K562 (cell line): ENCODE measurements at regions not wholly inside any gene's neighbourhood (a gene's known extent, or its start where the extent isn't known, plus 50 kb on each side); places are given as distances from the start of the nearest gene placed in this dataset.

ENCODE experiments used
- ATAC-seq: fragments of 200-7000 bp; cut with Tn5 transposase; 3 replicates; pipeline ENCODE4 v1.9.1; 2020; ENCODE audit warnings: moderate library complexity
- BruUV-seq: library from RNA; stranded (reverse); fragments of 400-500 nt; replicated peaks from 2 replicates; lab custom pipeline; 2021; lab: Mats Ljungman, UMichigan
- CTCF ChIA-PET: fragments of 300-600 bp; formaldehyde crosslinking; extraction: SDS; loops from one replicate; lab custom pipeline; 2021; ENCODE audit warnings: low intra/inter-chr PET ratio; lab: Yijun Ruan, JAX
- POLR2A ChIA-PET: fragments of 300-600, 350-650 bp; sonication (Branson Sonifier 250); formaldehyde crosslinking; extraction: SDS; loops from one replicate; lab custom pipeline; 2021; ENCODE audit warnings: antibody characterized with exemption, inconsistent platforms; lab: Yijun Ruan, JAX
- DNase-seq, 4 experiments: peaks; one replicate each; pipeline versions ENCODE4 v3.0.0 to v3.0.0-alpha.2; 2011 to 2018; ENCODE audit warnings: low spot score in 3 of 4, mixed read lengths in 3 of 4; ENCODE audit errors: extremely low read depth in 1 of 4
- FAIRE-seq: peaks from 2 replicates; lab custom pipeline; 2011; peaks lifted over from hg19 to GRCh38; lab: Jason Lieb, UNC
- H2AFZ ChIP-seq: 2 replicates; pipeline ENCODE4 v1.6.0; 2011; ENCODE audit warnings: low read depth, low read length, control low read depth, inconsistent platforms
- H3K27ac ChIP-seq: fragments of 200-600 bp; 3 replicates; pipeline ENCODE4 v1.8.0; 2011; ENCODE audit warnings: low read depth, mild to moderate bottlenecking, control low read depth, inconsistent platforms, low read length, moderate library complexity, mixed read lengths; ENCODE audit errors: extremely low read depth
- H3K27me3 ChIP-seq, 2 experiments: fragments of 300-600 bp in 1 of 2; 2 replicates in 1 of 2; 3 replicates in 1 of 2; pipeline versions ENCODE4 v1.6.0 to v1.8.0; 2011; ENCODE audit warnings: inconsistent platforms in 2 of 2, low read length in 2 of 2, mild to moderate bottlenecking in 1 of 2, mixed read lengths in 1 of 2, moderate library complexity in 1 of 2; ENCODE audit not compliant: control insufficient read depth in 2 of 2, insufficient read depth in 2 of 2
- H3K36me3 ChIP-seq: fragments of 300-600 bp; 3 replicates; pipeline ENCODE4 v1.8.0; 2011; ENCODE audit warnings: mild to moderate bottlenecking, low read length, inconsistent platforms; ENCODE audit not compliant: control insufficient read depth, insufficient read depth
- H3K4me1 ChIP-seq, 2 experiments: fragments of 200-600 bp in 1 of 2; replicated peaks in 1 of 2; 2 replicates in 1 of 2; 3 replicates in 1 of 2; pipeline versions ENCODE4 v1.5.1 to v1.8.0; 2011; ENCODE audit warnings: inconsistent platforms in 2 of 2, low read length in 2 of 2, mild to moderate bottlenecking in 1 of 2, mixed read lengths in 1 of 2, moderate library complexity in 1 of 2; ENCODE audit not compliant: control insufficient read depth in 2 of 2, insufficient read depth in 2 of 2
- H3K4me2 ChIP-seq: 2 replicates; pipeline ENCODE4 v1.6.1; 2011; ENCODE audit warnings: low read length, control low read depth, inconsistent platforms, mixed read lengths; ENCODE audit not compliant: insufficient read depth
- H3K4me3 ChIP-seq: fragments of 200-600 bp; sonication (generic), shearing (Covaris generic); 2 replicates; pipeline ENCODE4 v1.5.1; 2016; ENCODE audit warnings: control low read depth, inconsistent platforms
- H3K79me2 ChIP-seq: fragments of 200-600 bp; 3 replicates; pipeline ENCODE4 v1.8.0; 2011; ENCODE audit warnings: low read length, inconsistent platforms; ENCODE audit not compliant: control insufficient read depth, insufficient read depth
- H3K9ac ChIP-seq, 2 experiments: 2 replicates each; pipeline versions ENCODE4 v1.6.0 to v1.6.1; 2011; ENCODE audit warnings: low read depth in 2 of 2, low read length in 2 of 2, control low read depth in 1 of 2, inconsistent platforms in 1 of 2, mild to moderate bottlenecking in 1 of 2, mixed read lengths in 1 of 2; ENCODE audit not compliant: insufficient read depth in 1 of 2
- H3K9me1 ChIP-seq: one replicate; pipeline ENCODE4 v1.6.0; 2011; ENCODE audit warnings: inconsistent platforms, mild to moderate bottlenecking, low read length, moderate library complexity; ENCODE audit not compliant: control insufficient read depth, insufficient read depth
- H3K9me3 ChIP-seq: replicated peaks from 2 replicates; pipeline ENCODE4 v1.5.1; 2011; ENCODE audit warnings: low read depth, low read length, inconsistent platforms; ENCODE audit not compliant: control insufficient read depth, insufficient read depth
- H4K20me1 ChIP-seq: replicated peaks from 2 replicates; pipeline ENCODE4 v1.6.1; 2011; ENCODE audit warnings: low read length, inconsistent platforms, mixed read lengths; ENCODE audit not compliant: control insufficient read depth, insufficient read depth
- ATF4 ChIP-seq: fragments of 450-650 bp; formaldehyde crosslinking; IDR thresholded peaks from 2 replicates; pipeline ENCODE4 v1.4.0; 2022; ENCODE audit warnings: mild to moderate bottlenecking, moderate library complexity
- CCNT2 ChIP-seq: IDR thresholded peaks from 2 replicates; pipeline ENCODE4 v1.6.1; 2011; ENCODE audit warnings: borderline replicate concordance, low read depth, mild to moderate bottlenecking, moderate library complexity, mixed read lengths, low read length; ENCODE audit not compliant: insufficient read length; ENCODE audit errors: extremely low read depth
- CREB3 ChIP-seq: fragments of 450-650 bp; conservative IDR thresholded peaks from 2 replicates; pipeline ENCODE4 v1.6.1; 2016; ENCODE audit warnings: missing genetic modification characterization, low read depth, mild to moderate bottlenecking, missing compliant biosample characterization, moderate library complexity
- FOXJ2 ChIP-seq: fragments of 200-800 bp; sonication (Bioruptor generic); IDR thresholded peaks from 2 replicates; pipeline ENCODE4 v1.6.1; 2016; ENCODE audit warnings: missing genetic modification characterization, missing compliant biosample characterization
- GATAD2A ChIP-seq: fragments of 450-650 bp; IDR thresholded peaks from 2 replicates; pipeline ENCODE4 v1.6.1; 2017
- HLTF ChIP-seq: fragments of 450-650 bp; IDR thresholded peaks from 2 replicates; pipeline ENCODE4 v1.6.1; 2016
- KDM4B ChIP-seq, 2 experiments: fragments of 450-650 bp in 1 of 2; sonication (generic) in 1 of 2; IDR thresholded peaks; 2 replicates each; pipeline ENCODE4 v1.6.1; 2016 to 2017; ENCODE audit warnings: borderline replicate concordance in 2 of 2, antibody characterized with exemption in 1 of 2, low read depth in 1 of 2, mild to moderate bottlenecking in 1 of 2
- NR4A1 ChIP-seq, 2 experiments: fragments of 250-450 bp in 1 of 2; fragments of 450-650 bp in 1 of 2; sonication (Bioruptor Pico) in 1 of 2; IDR thresholded peaks; 2 replicates each; pipeline versions ENCODE4 v1.4.0 to v1.6.1; 2016 to 2020; ENCODE audit warnings: mild to moderate bottlenecking in 2 of 2, missing compliant biosample characterization in 1 of 2, missing genetic modification characterization in 1 of 2, moderate library complexity in 1 of 2
- PURB ChIP-seq: sonication (generic); formaldehyde crosslinking; IDR thresholded peaks from 2 replicates; pipeline ENCODE4 v1.9.0; 2021; ENCODE audit warnings: low read depth, mild to moderate bottlenecking, missing genetic modification reagents
- RFX5 ChIP-seq: IDR thresholded peaks from 2 replicates; pipeline ENCODE4 v1.6.1; 2011; ENCODE audit warnings: low read depth, mild to moderate bottlenecking, improper control_type of control experiment, low read length
- SNIP1 ChIP-seq: fragments of 450-650 bp; IDR thresholded peaks from 2 replicates; pipeline ENCODE4 v1.7.1; 2017; ENCODE audit warnings: low read depth, mild to moderate bottlenecking
- SNRNP70 ChIP-seq: fragments of 200-400 bp; formaldehyde crosslinking; optimal IDR thresholded peaks from 2 replicates; pipeline ENCODE3; 2017; ENCODE audit warnings: low read depth, low read length
- SREBF1 ChIP-seq: fragments of 150-350 bp; IDR thresholded peaks from 2 replicates; pipeline ENCODE4 v1.6.1; 2014; ENCODE audit warnings: antibody characterized with exemption, low read depth, low read length, borderline replicate concordance
- TCF3 ChIP-seq: sonication (generic); formaldehyde crosslinking; IDR thresholded peaks from 2 replicates; pipeline ENCODE4 v1.4.0; 2020; ENCODE audit warnings: mild to moderate bottlenecking, missing genetic modification reagents
- ZBTB2 ChIP-seq: fragments of 450-650 bp; IDR thresholded peaks from 2 replicates; pipeline ENCODE4 v1.6.1; 2016; ENCODE audit warnings: antibody characterized with exemption
- ZNF121 ChIP-seq: sonication (generic); formaldehyde crosslinking; conservative IDR thresholded peaks from 2 replicates; pipeline ENCODE4 v1.8.0; 2022; ENCODE audit warnings: missing genetic modification reagents
- ZNF232 ChIP-seq: sonication (generic); formaldehyde crosslinking; IDR thresholded peaks from 2 replicates; pipeline ENCODE4 v1.8.0; 2022; ENCODE audit warnings: mild to moderate bottlenecking, missing genetic modification reagents
- ZNF75A ChIP-seq: fragments of 450-650 bp; formaldehyde crosslinking; IDR thresholded peaks from 2 replicates; pipeline ENCODE4 v1.4.0; 2020; ENCODE audit warnings: mild to moderate bottlenecking
- ZNF79 ChIP-seq: fragments of 250-450 bp; sonication (Bioruptor Pico); IDR thresholded peaks from 2 replicates; pipeline ENCODE4 v1.4.0; 2020; ENCODE audit warnings: low read depth, mild to moderate bottlenecking, moderate library complexity
- WGBS: fragments of 100-300 bp; shearing (Covaris generic); methylation state at CpG from one replicate; pipeline ENCODE4 v1.1.6; 2016; ENCODE audit warnings: low coverage, mixed read lengths; ENCODE audit not compliant: insufficient coverage; ENCODE audit errors: missing lambda C conversion rate; 5-methylcytosine and 5-hydroxymethylcytosine counted together
- in situ Hi-C: fragments of 300-500 bp; cut with MboI; formaldehyde crosslinking; loops from 4 replicates; pipeline ENCODE4 v1.15.0; 2018; ENCODE audit warnings: inconsistent platforms, mixed read lengths
- intact Hi-C: fragments of 100-400 bp; cut with micrococcal nuclease; formaldehyde crosslinking; loops from 2 replicates; pipeline ENCODE4 v1.14.2; 2022

GRCh38 chr5:93151896-93152295, 429.1 kb downstream of the NR2F1-AS1 start:
- Histone ChIP-seq H4K20me1 (no peaks in the 10 kb centered on the region), H3K36me3 (no peaks in the 10 kb centered on the region), H3K27me3 (no peaks in the 10 kb centered on the region), H3K79me2 (no peaks in the 10 kb centered on the region), H3K9me1 (no peaks in the 10 kb centered on the region), H3K4me2 (no peak overlapping the region), H3K4me3 (no peak overlapping the region), H3K9me3 (no peaks in the 10 kb centered on the region), H3K9ac (no peak overlapping the region), H3K27ac (no peak overlapping the region), H3K4me1 (no peaks in the 10 kb centered on the region), H2AFZ (no peak overlapping the region)
- TF ChIP-seq ZNF79 (CRISPR knock-in tag), result no peak
- no peak for TF ChIP-seq ZNF232
- no peak for TF ChIP-seq SNIP1
- TF ChIP-seq ZBTB2, result no peak
- TF ChIP-seq NR4A1 (CRISPR knock-in tag; IDR thresholded peaks at IDR 0.05), result no peak
- TF ChIP-seq NR4A1 (tag; IDR thresholded peaks at IDR 0.05), result no peak
- no peak for TF ChIP-seq TCF3 (CRISPR knock-in tag)
- no peak for TF ChIP-seq CREB3 (tag)
- TF ChIP-seq CCNT2, result no peak
- no peak for TF ChIP-seq HLTF
- TF ChIP-seq SNRNP70, result no peak
- TF ChIP-seq PURB (CRISPR knock-in tag), result no peak
- no peak for TF ChIP-seq ZNF75A
- TF ChIP-seq ZNF121 (CRISPR knock-in tag), result no peak
- no peak for TF ChIP-seq FOXJ2 (tag)
- no peak for TF ChIP-seq KDM4B (IDR thresholded peaks at IDR 0.05; ENCODE audit: borderline replicate concordance in 2 of 2, low read depth in 1 of 2)
- TF ChIP-seq SREBF1, result no peak
- no peak for TF ChIP-seq ATF4 (CRISPR knock-in tag)
- no peak for TF ChIP-seq RFX5
- TF ChIP-seq GATAD2A, result no peak
- intact Hi-C loops, result no loop called here
- no TSS peak for BruUV-seq
- ChIA-PET POLR2A (no interaction called here), CTCF (no interaction called here)
- in situ Hi-C loops, result no loop called here
- 3% methylated on average over 5 of the region's 5 CpGs for WGBS
- ATAC-seq (no peak), DNase-seq (no peak), FAIRE-seq (no peak)
